ENCODE measurements at regions not wholly inside any gene's neighbourhood (a gene's known extent, or its start where the extent isn't known, plus 50 kb on each side); places are given as distances from the start of the nearest gene placed in this dataset.

DNA sequence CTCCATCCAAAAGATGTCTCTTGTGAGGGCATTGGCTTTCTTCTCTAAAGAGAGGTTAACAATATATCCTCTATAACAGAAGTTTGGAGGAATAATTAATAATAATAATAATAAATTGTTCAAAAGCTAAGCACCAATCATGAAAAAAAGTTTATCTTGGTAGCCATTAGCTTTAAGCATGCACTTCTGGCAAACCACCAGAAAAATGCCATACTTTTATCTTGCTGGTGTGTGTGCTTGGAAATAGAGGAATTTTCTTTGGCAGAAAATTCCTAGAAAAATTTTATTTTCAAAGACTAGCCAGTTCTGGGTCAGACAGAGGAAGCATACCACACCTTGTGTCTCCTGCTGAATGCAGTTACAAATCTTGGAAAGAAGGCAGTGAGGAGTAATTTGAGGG, 52.5 kb upstream of the NPY start:
- no peaks in the 10 kb centered on the region for H3K27me3 ChIP-seq
- no peak overlapping the region for H3K4me3 ChIP-seq
- DNase-seq, result no peak
- intact Hi-C loops (cut with DNase I), result no loop called here
- no peak for TF ChIP-seq CTCF (IDR thresholded peaks at IDR 0.05)
- no peaks in the 10 kb centered on the region for H3K4me1 ChIP-seq
- no peak overlapping the region for H3K27ac ChIP-seq
- ATAC-seq, result no peak
- H3K9me3 ChIP-seq, result no peaks in the 10 kb centered on the region
- no peaks in the 10 kb centered on the region for H3K36me3 ChIP-seq

- no peaks in the 10 kb centered on the region for H3K27me3 ChIP-seq
- no peaks in the 10 kb centered on the region for H3K4me1 ChIP-seq
- no peak for ATAC-seq
- no peaks in the 10 kb centered on the region for H3K9me3 ChIP-seq
- no peak for TF ChIP-seq CTCF (IDR thresholded peaks at IDR 0.05)
- no peak overlapping the region for H3K27ac ChIP-seq
- intact Hi-C loops (cut with DNase I), result no loop called here
- DNase-seq, result no peak
- no peak overlapping the region for H3K4me3 ChIP-seq
- no peaks in the 10 kb centered on the region for H3K36me3 ChIP-seq
These were observed 50.6 kb upstream of the NPY start for GRCh38 chr7:24233386-24233785.

Data from upper lobe of right lung (tissue), 1 donor.